ENCODE measurements at regions not wholly inside any gene's neighbourhood (a gene's known extent, or its start where the extent isn't known, plus 50 kb on each side); places are given as distances from the start of the nearest gene placed in this dataset.

DNA sequence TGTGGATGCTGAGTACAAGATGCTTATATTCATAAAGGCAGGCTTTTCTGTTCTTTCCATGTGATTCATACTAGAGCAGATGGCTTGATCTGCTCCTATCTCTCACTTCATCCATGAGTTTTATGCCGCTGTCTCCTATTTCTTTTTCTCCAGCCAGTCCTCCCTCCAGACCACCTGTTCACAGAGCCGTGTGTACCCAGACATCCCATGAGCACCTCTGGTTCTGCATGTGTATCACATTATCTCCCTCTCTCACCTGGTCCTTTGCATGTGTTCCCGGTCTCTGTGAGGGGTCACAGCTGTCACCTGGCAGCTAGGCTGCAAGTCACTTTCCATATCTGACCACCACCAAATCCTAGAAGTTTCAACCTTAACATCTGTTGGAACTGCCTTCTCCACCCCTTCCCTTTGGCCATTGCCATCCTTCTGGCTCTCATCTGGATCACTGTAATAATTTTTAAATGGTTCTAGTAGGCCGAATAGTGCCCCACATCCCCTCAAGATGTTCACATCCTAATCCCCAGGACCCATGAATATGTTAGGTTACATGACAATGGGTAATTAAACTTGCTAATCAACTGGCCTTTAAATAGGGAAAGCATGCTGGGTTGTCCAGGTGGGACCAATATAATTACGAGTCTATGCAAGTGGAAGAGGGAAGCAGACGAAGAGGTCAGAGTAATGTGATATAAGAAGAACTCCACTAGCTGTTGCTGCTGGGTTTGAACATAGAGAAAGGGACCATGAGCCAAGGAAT lies 168.1 kb downstream of the SNAPC1 start:
- no peak for DNase-seq (ENCODE audit: extremely low read depth, insufficient read length)

DNA sequence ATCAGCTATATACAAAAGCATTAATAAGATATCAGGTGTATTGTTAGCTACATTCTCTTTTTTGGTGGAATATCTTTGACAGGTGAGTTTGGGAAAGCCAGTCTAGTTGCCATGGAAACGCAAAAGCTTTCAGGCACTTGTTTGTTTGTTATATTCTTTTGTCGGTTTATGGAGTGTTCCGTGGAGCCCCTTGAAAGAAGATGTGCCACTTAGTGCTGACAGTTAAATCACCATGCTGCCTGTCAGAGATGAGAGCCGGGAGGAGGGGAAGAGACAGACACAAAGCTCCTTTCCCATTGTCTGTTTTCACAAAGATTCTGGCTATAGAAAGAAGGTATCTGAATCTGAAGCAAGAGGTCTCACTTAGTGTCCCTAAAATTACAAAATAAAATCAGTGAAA lies 170.8 kb downstream of the SNAPC1 start:
- Histone ChIP-seq H3K4me3 (replicated peaks; ENCODE audit: low read depth, low read length) (no peak overlapping the region), H3K27me3 (replicated peaks; ENCODE audit: control insufficient read depth, insufficient read depth, low read length) (no peaks in the 10 kb centered on the region; the same call in 1 of the 2 replicates), H3K36me3 (ENCODE audit: control insufficient read depth, insufficient read depth, low read length) (no peaks in the 10 kb centered on the region)
- TF ChIP-seq, protein P1, sequence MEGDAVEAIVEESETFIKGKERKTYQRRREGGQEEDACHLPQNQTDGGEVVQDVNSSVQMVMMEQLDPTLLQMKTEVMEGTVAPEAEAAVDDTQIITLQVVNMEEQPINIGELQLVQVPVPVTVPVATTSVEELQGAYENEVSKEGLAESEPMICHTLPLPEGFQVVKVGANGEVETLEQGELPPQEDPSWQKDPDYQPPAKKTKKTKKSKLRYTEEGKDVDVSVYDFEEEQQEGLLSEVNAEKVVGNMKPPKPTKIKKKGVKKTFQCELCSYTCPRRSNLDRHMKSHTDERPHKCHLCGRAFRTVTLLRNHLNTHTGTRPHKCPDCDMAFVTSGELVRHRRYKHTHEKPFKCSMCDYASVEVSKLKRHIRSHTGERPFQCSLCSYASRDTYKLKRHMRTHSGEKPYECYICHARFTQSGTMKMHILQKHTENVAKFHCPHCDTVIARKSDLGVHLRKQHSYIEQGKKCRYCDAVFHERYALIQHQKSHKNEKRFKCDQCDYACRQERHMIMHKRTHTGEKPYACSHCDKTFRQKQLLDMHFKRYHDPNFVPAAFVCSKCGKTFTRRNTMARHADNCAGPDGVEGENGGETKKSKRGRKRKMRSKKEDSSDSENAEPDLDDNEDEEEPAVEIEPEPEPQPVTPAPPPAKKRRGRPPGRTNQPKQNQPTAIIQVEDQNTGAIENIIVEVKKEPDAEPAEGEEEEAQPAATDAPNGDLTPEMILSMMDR (IDR thresholded peaks at IDR 0.05; ENCODE audit: insufficient read depth, low read length, poor library complexity, severe bottlenecking): no peak
- DNase-seq (ENCODE audit: extremely low read depth, insufficient read length): no peak

More for the DNA sequence above, 168.1 kb downstream of the SNAPC1 start:
- TF ChIP-seq, protein P1 (IDR thresholded peaks at IDR 0.05; ENCODE audit: insufficient read depth, low read length, poor library complexity, severe bottlenecking): no peak
- H3K27me3 ChIP-seq (replicated peaks; ENCODE audit: control insufficient read depth, insufficient read depth, low read length): no peaks in the 10 kb centered on the region
- no peak overlapping the region for H3K4me3 ChIP-seq (replicated peaks; ENCODE audit: low read depth, low read length)
- no peaks in the 10 kb centered on the region for H3K36me3 ChIP-seq (ENCODE audit: control insufficient read depth, insufficient read depth, low read length)

DNA sequence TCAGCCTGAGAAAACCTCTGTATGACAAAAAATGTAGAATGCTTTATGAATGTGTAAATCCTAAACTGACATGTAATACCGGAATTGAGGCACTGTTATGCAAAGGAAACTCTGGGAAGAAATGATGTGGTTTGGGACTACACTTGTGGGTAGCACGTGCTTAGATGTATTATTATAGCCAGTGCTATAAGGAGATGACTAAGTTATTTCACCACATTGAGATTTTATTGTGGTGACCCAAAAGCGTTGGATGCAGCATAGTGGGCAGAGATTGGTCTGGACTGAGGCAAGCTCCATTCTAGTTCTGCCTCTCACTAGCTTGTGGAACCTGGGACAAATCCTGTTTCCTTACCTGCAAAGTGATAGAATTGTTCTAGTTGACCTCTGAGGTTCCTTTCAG lies 172.2 kb downstream of the SNAPC1 start:
- no peaks in the 10 kb centered on the region; the same call in 1 of the 2 replicates for H3K27me3 ChIP-seq (replicated peaks; ENCODE audit: control insufficient read depth, insufficient read depth, low read length)
- DNase-seq (ENCODE audit: extremely low read depth, insufficient read length): no peak
- no peak overlapping the region for H3K4me3 ChIP-seq (replicated peaks; ENCODE audit: low read depth, low read length)
- TF ChIP-seq, protein P1 (IDR thresholded peaks at IDR 0.05; ENCODE audit: insufficient read depth, low read length, poor library complexity, severe bottlenecking): no peak
- no peaks in the 10 kb centered on the region for H3K36me3 ChIP-seq (ENCODE audit: control insufficient read depth, insufficient read depth, low read length)

DNA sequence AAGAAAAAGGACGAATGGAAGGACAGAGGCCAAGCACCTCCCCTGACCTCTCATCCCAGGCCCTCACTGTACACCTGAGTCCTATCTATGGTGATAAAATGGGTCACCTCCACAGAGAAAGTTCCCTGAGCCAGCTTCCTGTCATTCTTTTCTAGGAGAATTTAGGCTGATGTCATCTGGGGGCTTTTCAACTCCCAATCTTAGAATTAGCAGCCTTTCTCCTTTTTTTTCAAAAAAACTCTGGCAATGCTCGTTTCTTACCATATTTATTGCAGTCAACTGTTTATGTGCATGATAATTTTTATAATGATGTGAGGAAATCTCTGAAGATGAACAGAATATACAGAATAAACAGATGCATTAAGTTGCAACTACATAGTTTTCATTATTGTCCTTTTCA lies 177.6 kb downstream of the SNAPC1 start:
- TF ChIP-seq, protein P1 (IDR thresholded peaks at IDR 0.05; ENCODE audit: insufficient read depth, low read length, poor library complexity, severe bottlenecking): no peak
- H3K36me3 ChIP-seq (ENCODE audit: control insufficient read depth, insufficient read depth, low read length): no peaks in the 10 kb centered on the region
- H3K27me3 ChIP-seq (replicated peaks; ENCODE audit: control insufficient read depth, insufficient read depth, low read length): no peaks in the 10 kb centered on the region; the same call in 1 of the 2 replicates
- H3K4me3 ChIP-seq (replicated peaks; ENCODE audit: low read depth, low read length): no peak overlapping the region
- DNase-seq (ENCODE audit: extremely low read depth, insufficient read length): no peak

DNA sequence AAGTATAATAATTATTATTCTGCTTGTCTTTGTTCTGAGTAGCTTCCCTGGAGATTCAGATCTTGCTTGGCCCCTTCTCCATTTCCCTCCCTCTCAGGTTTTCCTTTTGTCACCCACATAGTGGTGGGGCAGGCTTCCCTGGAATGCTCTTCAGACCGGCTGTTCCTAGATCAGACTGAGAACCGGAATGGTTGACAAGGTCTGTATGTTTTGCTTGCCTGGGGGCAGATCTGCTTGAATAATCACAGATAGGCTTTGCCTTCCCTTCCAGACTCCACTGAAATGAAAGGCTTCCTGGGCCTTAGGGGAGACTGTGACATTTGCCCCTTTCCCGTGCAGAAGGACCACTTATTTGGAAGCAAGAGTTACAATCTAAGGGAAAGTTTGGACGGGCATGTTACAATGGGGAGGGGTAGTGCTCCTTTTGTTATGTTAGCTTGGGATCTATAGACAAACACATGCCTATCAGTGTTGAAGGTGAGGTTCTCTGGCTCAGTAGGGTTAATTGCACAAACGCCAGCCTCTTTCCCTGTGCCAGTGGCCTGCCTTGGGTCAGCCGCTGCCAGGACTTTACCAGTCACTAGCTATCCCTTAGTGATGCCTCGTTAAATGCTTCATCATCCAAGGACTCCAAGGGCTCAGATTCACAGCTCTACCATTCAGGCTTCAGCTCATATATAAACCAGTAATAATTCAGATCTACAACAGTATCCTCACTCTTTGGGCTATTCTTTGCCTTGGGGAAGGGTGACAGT lies 178.6 kb downstream of the SNAPC1 start:
- DNase-seq (ENCODE audit: extremely low read depth, insufficient read length): no peak
- TF ChIP-seq, protein P1 (IDR thresholded peaks at IDR 0.05; ENCODE audit: insufficient read depth, low read length, poor library complexity, severe bottlenecking): no peak
- H3K27me3 ChIP-seq (replicated peaks; ENCODE audit: control insufficient read depth, insufficient read depth, low read length): no peaks in the 10 kb centered on the region; the same call in 1 of the 2 replicates
- H3K36me3 ChIP-seq (ENCODE audit: control insufficient read depth, insufficient read depth, low read length): no peaks in the 10 kb centered on the region
- no peak overlapping the region for H3K4me3 ChIP-seq (replicated peaks; ENCODE audit: low read depth, low read length)

Data from GM06990 (cell line).